ENCODE measurements at regions not wholly inside any gene's neighbourhood (a gene's known extent, or its start where the extent isn't known, plus 50 kb on each side); places are given as distances from the start of the nearest gene placed in this dataset.

DNA sequence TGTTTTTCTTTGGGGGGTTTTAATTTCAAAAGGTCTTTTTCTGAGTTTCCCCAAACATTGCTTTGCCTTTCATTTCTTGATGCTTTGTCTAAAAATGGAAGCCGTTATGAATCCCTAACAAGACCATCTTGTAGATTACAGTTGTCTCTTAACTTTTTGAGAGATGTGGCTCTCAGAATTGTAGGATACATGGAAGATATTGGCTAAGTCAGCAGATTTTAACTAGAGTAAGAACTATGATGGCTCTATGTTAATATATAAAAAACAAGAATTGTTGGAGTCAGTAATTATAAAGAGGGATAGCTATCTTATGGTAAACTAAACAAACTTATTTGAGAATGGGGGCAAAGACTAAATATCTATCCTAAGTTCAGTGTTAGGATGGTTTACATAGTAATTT lies 96.6 kb upstream of the HS3ST5 start:
- H3K9me3 Mint-ChIP-seq: no peaks in the 10 kb centered on the region
- no peaks in the 10 kb centered on the region for H3K36me3 Mint-ChIP-seq (ENCODE audit: low read depth)
- H3K4me3 Mint-ChIP-seq: no peak overlapping the region
- H3K27me3 Mint-ChIP-seq: no peaks in the 10 kb centered on the region
- H3K27ac Mint-ChIP-seq: no peak overlapping the region
- no peak for ATAC-seq (replicated peaks)
- no peaks in the 10 kb centered on the region for H3K4me1 Mint-ChIP-seq

DNA sequence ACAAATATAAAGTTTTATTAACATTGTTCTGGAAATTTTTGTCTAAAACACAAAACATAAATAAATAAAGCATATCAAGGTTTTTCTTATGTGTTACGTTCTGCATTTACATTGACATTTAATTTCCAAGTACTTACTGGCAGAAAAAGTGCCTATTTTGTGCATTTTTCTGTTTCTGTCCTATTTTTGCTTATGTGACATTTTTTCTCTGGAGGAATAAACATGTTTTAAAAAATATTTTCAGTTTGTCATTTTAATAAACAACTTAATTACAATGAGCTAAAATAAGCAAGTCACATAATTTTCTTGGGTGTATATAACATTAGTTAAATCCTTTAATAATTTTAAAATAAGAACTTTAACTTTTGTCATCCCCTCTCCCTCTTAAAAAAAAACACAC lies 94.4 kb upstream of the HS3ST5 start:
- no peaks in the 10 kb centered on the region for H3K4me1 Mint-ChIP-seq
- H3K27me3 Mint-ChIP-seq: no peaks in the 10 kb centered on the region
- H3K4me3 Mint-ChIP-seq: no peak overlapping the region
- H3K36me3 Mint-ChIP-seq (ENCODE audit: low read depth): no peaks in the 10 kb centered on the region
- no peak overlapping the region for H3K27ac Mint-ChIP-seq
- ATAC-seq (replicated peaks): no peak
- H3K9me3 Mint-ChIP-seq: no peaks in the 10 kb centered on the region

- Mint-ChIP-seq H3K27ac (no peak overlapping the region), H3K9me3 (no peaks in the 10 kb centered on the region), H3K4me3 (no peak overlapping the region), H3K36me3 (ENCODE audit: low read depth) (no peaks in the 10 kb centered on the region), H3K4me1 (no peaks in the 10 kb centered on the region), H3K27me3 (no peaks in the 10 kb centered on the region)
- no peak for ATAC-seq (replicated peaks)
Measured at GRCh38 chr6:114436691-114437090, 93.9 kb upstream of the HS3ST5 start.

- no peak for ATAC-seq (replicated peaks)
- Mint-ChIP-seq H3K4me3 (no peak overlapping the region), H3K9me3 (no peaks in the 10 kb centered on the region), H3K27ac (no peak overlapping the region), H3K27me3 (no peaks in the 10 kb centered on the region), H3K36me3 (ENCODE audit: low read depth) (no peaks in the 10 kb centered on the region), H3K4me1 (no peaks in the 10 kb centered on the region)
Measured at GRCh38 chr6:114435985-114436384, 93.2 kb upstream of the HS3ST5 start.

DNA sequence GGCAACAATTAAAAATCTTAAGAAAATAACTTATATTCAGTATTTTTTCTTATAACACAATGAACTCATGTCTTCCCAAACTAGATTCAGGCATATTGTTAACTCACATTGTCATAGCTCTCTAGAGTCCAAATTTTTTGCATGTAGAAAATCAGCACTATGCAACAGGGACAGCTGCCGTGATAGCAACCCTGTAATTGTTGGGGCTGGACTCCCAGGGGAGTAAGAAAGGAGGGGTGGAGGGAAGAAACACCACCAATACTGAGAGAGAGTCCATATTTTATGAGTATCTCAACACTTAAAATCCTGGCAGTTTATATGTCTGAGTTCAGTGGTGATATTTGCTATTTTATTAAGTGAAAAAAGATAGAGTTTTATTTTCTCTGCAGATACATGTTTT lies 89.6 kb upstream of the HS3ST5 start:
- no peaks in the 10 kb centered on the region for H3K9me3 Mint-ChIP-seq
- no peaks in the 10 kb centered on the region for H3K27me3 Mint-ChIP-seq

GRCh38 chr6:114431641-114432040 lies 88.8 kb upstream of the HS3ST5 start:
- Mint-ChIP-seq H3K4me1 (no peaks in the 10 kb centered on the region), H3K27ac (no peak overlapping the region), H3K9me3 (no peaks in the 10 kb centered on the region), H3K36me3 (ENCODE audit: low read depth) (no peaks in the 10 kb centered on the region), H3K4me3 (no peak overlapping the region), H3K27me3 (no peaks in the 10 kb centered on the region)
- peak; percentile 32 for ATAC-seq (replicated peaks)

More for the DNA sequence above, 89.6 kb upstream of the HS3ST5 start:
- ATAC-seq (replicated peaks): no peak
- no peaks in the 10 kb centered on the region for H3K36me3 Mint-ChIP-seq (ENCODE audit: low read depth)
- no peak overlapping the region for H3K27ac Mint-ChIP-seq
- no peak overlapping the region for H3K4me3 Mint-ChIP-seq
- no peaks in the 10 kb centered on the region for H3K4me1 Mint-ChIP-seq

DNA sequence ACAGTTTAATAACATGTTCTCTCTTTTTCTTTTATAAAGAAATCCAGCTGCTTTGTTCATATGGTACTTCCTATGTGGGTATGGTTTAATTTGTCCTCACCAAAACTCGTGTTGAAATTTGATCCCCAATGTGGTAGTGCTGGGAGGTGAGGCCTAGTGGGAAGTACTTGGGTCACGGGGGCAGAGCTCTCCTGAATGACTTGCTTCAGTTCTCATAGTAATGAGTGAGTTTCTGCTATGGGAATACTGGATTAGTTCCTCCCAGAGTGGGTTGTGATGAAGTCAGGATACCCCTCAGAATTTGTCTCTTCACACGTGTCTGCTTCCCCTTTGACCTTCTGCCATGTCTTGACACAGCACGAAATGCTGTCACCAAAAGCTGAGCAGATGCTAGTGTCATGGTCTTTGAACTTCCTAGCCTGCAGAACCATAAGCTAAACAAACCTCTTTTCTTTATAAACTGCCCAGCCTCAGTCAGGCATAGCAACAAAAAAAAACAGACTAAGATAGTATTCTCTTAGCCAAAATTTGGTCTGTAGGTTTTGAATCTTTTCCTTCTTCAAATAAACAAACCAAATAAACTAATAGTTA lies 87.8 kb upstream of the HS3ST5 start:
- no peak overlapping the region for H3K27ac Mint-ChIP-seq
- peaks cover 4% of the 10 kb centered on the region for H3K9me3 Mint-ChIP-seq
- H3K4me3 Mint-ChIP-seq: no peak overlapping the region
- H3K4me1 Mint-ChIP-seq: no peaks in the 10 kb centered on the region
- H3K27me3 Mint-ChIP-seq: peaks cover 5% of the 10 kb centered on the region
- H3K36me3 Mint-ChIP-seq (ENCODE audit: low read depth): no peaks in the 10 kb centered on the region
- ATAC-seq (replicated peaks): no peak

GRCh38 chr6:114428341-114428740 lies 85.5 kb upstream of the HS3ST5 start:
- H3K36me3 Mint-ChIP-seq (ENCODE audit: low read depth): no peaks in the 10 kb centered on the region
- no peak overlapping the region for H3K27ac Mint-ChIP-seq
- H3K4me3 Mint-ChIP-seq: no peak overlapping the region
- H3K27me3 Mint-ChIP-seq: peaks cover 5% of the 10 kb centered on the region
- ATAC-seq (replicated peaks): no peak
- H3K9me3 Mint-ChIP-seq: peaks cover 5% of the 10 kb centered on the region
- H3K4me1 Mint-ChIP-seq: no peaks in the 10 kb centered on the region

DNA sequence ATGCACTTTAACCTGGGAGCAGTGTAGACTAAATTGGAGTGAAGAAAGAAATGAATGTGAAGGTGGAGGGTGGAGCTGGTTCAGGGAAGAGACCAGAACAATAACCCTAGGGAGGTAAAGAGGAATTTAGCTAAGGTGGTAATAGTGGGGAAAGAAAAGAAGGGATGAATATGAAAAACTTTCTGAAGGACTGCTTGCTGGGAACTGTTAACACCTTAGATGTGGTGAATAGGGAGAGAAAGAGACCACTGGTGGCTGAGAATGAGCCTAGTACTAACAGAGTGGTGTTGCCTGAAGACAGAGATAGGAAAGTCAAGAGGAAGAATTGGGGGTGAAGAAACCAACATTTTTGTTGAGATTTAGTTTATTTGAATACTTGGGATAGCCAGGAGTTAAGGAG lies 78.4 kb upstream of the HS3ST5 start:
- Mint-ChIP-seq H3K36me3 (ENCODE audit: low read depth) (no peaks in the 10 kb centered on the region), H3K9me3 (peaks cover 5% of the 10 kb centered on the region), H3K27ac (no peak overlapping the region), H3K4me3 (no peak overlapping the region), H3K4me1 (no peaks in the 10 kb centered on the region), H3K27me3 (peaks cover 5% of the 10 kb centered on the region)
- ATAC-seq (replicated peaks): no peak

DNA sequence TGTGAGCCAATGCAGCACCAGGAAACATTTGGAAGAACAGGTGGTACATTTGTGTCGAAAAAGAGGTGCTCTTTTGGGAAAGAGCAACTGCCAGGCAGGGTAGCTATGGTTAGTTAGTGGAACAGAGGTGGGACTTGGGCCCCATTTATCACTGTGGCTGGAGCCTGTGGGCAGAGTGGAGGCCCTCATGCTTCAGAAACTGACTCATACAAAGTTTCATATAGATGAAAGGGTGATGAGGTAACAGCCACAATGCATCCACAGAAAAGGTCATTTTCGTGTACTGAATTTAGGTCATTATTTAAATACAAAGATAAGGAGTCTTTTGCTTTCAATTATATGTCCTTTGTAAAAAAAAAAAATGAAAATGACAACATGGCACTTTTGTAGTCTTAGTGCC lies 76.4 kb upstream of the HS3ST5 start:
- H3K27ac Mint-ChIP-seq: no peak overlapping the region
- H3K4me3 Mint-ChIP-seq: no peak overlapping the region
- ATAC-seq (replicated peaks): peak; percentile 74
- no peaks in the 10 kb centered on the region for H3K27me3 Mint-ChIP-seq
- no peaks in the 10 kb centered on the region for H3K4me1 Mint-ChIP-seq
- no peaks in the 10 kb centered on the region for H3K9me3 Mint-ChIP-seq
- no peaks in the 10 kb centered on the region for H3K36me3 Mint-ChIP-seq (ENCODE audit: low read depth)

DNA sequence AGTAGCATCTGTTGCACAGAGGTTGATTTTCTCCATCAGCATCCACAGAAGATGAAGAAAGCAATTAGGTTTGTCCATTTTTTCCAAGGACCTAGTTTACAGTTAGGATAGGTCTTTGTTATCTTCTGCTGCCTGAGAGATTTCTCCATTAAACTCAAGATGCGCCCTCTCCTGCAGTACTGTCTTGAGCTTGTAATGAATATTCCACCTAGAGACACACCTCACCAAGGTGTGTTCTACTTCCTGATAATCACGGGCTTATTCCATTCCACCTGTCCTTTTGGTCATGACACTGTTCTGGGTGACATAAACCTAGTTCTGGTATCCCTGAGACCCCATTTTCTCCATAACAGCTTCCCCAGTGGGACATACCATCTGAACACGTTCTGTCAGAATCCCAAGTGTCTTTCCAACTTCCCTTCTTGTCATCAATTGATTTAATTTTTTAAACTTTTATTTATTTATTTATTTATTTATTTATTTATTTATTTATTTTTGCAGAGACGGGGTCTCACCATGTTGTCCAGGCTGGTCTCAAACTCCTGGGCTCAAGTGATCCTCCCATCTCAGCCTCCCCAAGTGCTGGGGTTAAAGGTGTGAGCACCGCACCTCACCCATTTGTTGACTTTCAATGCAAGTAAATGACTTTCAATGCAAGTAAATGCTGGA lies 75.6 kb upstream of the HS3ST5 start:
- no peak for ATAC-seq (replicated peaks)
- no peaks in the 10 kb centered on the region for H3K27me3 Mint-ChIP-seq

DNA sequence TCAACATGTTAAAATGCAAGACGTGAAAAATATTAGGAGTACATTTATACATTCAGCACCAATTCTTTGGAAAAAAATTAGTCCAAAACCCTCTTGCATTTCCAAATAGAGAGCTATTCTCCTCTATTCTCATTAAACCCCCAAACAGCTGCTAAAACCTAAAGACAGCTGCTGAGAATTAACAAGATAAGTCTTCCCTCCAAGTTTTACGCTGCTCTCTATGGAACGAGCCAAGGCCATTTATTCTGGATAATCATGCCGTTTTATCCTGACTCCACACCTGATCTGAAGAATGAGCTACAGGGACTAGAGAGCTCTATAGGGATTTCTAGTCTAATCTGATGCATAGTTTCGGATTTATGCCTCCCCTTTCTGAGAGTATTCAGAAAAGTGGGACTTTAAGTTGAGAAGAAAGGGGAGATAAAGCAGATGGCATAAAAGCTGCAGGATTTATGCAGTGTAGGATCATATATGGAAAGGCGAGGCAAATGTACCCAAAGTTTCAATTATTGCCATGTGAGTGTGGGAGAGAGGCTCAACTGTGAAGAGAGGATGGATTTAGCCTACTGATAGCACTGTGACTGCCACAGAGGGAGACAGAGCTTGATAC lies 64.7 kb upstream of the HS3ST5 start:
- Mint-ChIP-seq H3K27me3 (peaks cover 3% of the 10 kb centered on the region), H3K4me1 (no peaks in the 10 kb centered on the region), H3K27ac (no peak overlapping the region), H3K9me3 (no peaks in the 10 kb centered on the region), H3K4me3 (no peak overlapping the region), H3K36me3 (ENCODE audit: low read depth) (no peaks in the 10 kb centered on the region)
- ATAC-seq (replicated peaks): no peak

More for the DNA sequence above, 75.6 kb upstream of the HS3ST5 start:
- Mint-ChIP-seq H3K27ac (no peak overlapping the region), H3K36me3 (ENCODE audit: low read depth) (no peaks in the 10 kb centered on the region), H3K4me1 (no peaks in the 10 kb centered on the region), H3K4me3 (no peak overlapping the region), H3K9me3 (no peaks in the 10 kb centered on the region)

GRCh38 chr6:114404339-114404955 lies 61.6 kb upstream of the HS3ST5 start:
- Mint-ChIP-seq H3K9me3 (no peaks in the 10 kb centered on the region), H3K27ac (no peak overlapping the region), H3K4me3 (no peak overlapping the region), H3K4me1 (no peaks in the 10 kb centered on the region), H3K36me3 (ENCODE audit: low read depth) (no peaks in the 10 kb centered on the region), H3K27me3 (peaks cover 3% of the 10 kb centered on the region)
- no peak for ATAC-seq (replicated peaks)

- Mint-ChIP-seq H3K36me3 (ENCODE audit: low read depth) (no peaks in the 10 kb centered on the region), H3K9me3 (no peaks in the 10 kb centered on the region), H3K4me3 (no peak overlapping the region), H3K4me1 (no peaks in the 10 kb centered on the region), H3K27me3 (peaks cover 3% of the 10 kb centered on the region), H3K27ac (no peak overlapping the region)
- no peak for ATAC-seq (replicated peaks)
Measured at GRCh38 chr6:114403858-114404257, 61.0 kb upstream of the HS3ST5 start.

GRCh38 chr6:114398481-114398880 lies 55.7 kb upstream of the HS3ST5 start:
- no peak for ATAC-seq (replicated peaks)
- H3K27me3 Mint-ChIP-seq: peaks cover 3% of the 10 kb centered on the region
- no peaks in the 10 kb centered on the region for H3K36me3 Mint-ChIP-seq (ENCODE audit: low read depth)
- no peaks in the 10 kb centered on the region for H3K9me3 Mint-ChIP-seq
- no peaks in the 10 kb centered on the region for H3K4me1 Mint-ChIP-seq
- H3K27ac Mint-ChIP-seq: no peak overlapping the region
- no peak overlapping the region for H3K4me3 Mint-ChIP-seq

All from activated T-helper 17 cell treated with anti-CD3 and anti-CD28 coated beads, Interleukin-2, amount 50 U/mL, for 72 hours (primary cell).